GM23248 (cell line): ENCODE measurements at regions not wholly inside any gene's neighbourhood (a gene's known extent, or its start where the extent isn't known, plus 50 kb on each side); places are given as distances from the start of the nearest gene placed in this dataset.

ENCODE experiments used
- EZH2 ChIP-seq: fragments of 200-600 bp; sonication (generic); IDR thresholded peaks from 2 replicates; pipeline ENCODE4 v1.6.1; 2018; ENCODE audit warnings: antibody characterized with exemption, mild to moderate bottlenecking; ENCODE audit not compliant: insufficient read depth, poor library complexity, severe bottlenecking
- EZH2phosphoT487 ChIP-seq: fragments of 200-600 bp; sonication (generic); IDR thresholded peaks from 2 replicates; pipeline ENCODE4 v1.6.1; 2018; ENCODE audit warnings: antibody characterized with exemption, moderate library complexity, mild to moderate bottlenecking, low read depth; ENCODE audit not compliant: insufficient read depth

DNA sequence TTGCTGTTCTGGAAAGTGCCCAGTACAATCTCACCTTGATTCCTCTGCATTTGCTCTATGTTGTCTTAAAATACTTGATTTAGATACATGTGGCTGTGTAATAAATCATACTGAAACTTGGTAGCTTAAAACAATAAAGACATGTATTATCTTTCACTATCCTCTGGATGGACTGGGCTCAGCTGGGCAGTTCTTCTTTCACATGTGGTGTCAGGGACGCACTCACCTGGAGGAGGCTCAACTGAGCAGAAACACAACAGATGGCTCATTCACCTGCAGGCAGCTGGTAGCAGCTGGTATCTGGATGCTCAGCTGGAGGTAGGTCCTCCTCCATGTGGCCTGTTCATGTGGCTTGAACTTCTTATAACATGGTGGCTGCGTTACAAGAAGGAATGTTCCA lies 563.8 kb upstream of the FRG1 start:
- TF ChIP-seq EZH2 (no peak), EZH2phosphoT487 (no peak)
